ENCODE measurements at regions not wholly inside any gene's neighbourhood (a gene's known extent, or its start where the extent isn't known, plus 50 kb on each side); places are given as distances from the start of the nearest gene placed in this dataset.

GRCh38 chr7:132678656-132679055 is 102.4 kb upstream of the PLXNA4 start:
- TF ChIP-seq, protein P1, sequence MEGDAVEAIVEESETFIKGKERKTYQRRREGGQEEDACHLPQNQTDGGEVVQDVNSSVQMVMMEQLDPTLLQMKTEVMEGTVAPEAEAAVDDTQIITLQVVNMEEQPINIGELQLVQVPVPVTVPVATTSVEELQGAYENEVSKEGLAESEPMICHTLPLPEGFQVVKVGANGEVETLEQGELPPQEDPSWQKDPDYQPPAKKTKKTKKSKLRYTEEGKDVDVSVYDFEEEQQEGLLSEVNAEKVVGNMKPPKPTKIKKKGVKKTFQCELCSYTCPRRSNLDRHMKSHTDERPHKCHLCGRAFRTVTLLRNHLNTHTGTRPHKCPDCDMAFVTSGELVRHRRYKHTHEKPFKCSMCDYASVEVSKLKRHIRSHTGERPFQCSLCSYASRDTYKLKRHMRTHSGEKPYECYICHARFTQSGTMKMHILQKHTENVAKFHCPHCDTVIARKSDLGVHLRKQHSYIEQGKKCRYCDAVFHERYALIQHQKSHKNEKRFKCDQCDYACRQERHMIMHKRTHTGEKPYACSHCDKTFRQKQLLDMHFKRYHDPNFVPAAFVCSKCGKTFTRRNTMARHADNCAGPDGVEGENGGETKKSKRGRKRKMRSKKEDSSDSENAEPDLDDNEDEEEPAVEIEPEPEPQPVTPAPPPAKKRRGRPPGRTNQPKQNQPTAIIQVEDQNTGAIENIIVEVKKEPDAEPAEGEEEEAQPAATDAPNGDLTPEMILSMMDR (IDR thresholded peaks at IDR 0.05) = no peak
- TF ChIP-seq, protein P2, sequence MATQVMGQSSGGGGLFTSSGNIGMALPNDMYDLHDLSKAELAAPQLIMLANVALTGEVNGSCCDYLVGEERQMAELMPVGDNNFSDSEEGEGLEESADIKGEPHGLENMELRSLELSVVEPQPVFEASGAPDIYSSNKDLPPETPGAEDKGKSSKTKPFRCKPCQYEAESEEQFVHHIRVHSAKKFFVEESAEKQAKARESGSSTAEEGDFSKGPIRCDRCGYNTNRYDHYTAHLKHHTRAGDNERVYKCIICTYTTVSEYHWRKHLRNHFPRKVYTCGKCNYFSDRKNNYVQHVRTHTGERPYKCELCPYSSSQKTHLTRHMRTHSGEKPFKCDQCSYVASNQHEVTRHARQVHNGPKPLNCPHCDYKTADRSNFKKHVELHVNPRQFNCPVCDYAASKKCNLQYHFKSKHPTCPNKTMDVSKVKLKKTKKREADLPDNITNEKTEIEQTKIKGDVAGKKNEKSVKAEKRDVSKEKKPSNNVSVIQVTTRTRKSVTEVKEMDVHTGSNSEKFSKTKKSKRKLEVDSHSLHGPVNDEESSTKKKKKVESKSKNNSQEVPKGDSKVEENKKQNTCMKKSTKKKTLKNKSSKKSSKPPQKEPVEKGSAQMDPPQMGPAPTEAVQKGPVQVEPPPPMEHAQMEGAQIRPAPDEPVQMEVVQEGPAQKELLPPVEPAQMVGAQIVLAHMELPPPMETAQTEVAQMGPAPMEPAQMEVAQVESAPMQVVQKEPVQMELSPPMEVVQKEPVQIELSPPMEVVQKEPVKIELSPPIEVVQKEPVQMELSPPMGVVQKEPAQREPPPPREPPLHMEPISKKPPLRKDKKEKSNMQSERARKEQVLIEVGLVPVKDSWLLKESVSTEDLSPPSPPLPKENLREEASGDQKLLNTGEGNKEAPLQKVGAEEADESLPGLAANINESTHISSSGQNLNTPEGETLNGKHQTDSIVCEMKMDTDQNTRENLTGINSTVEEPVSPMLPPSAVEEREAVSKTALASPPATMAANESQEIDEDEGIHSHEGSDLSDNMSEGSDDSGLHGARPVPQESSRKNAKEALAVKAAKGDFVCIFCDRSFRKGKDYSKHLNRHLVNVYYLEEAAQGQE (IDR thresholded peaks at IDR 0.05; ENCODE audit: low read depth, low read length) = no peak
- TF ChIP-seq EP300 (IDR thresholded peaks at IDR 0.05; ENCODE audit: borderline replicate concordance in 1 of 2, low read depth in 1 of 2, low read length in 1 of 2) = no peak
- no peak for TF ChIP-seq POLR2AphosphoS5 (IDR thresholded peaks at IDR 0.05; ENCODE audit: low read depth, low read length)
- TF ChIP-seq NFIC (IDR thresholded peaks at IDR 0.05; ENCODE audit: borderline replicate concordance) = no peak
- TF ChIP-seq TAF1 (IDR thresholded peaks at IDR 0.05; ENCODE audit: borderline replicate concordance, low read depth, low read length) = no peak
- TF ChIP-seq GABPA (IDR thresholded peaks at IDR 0.05; ENCODE audit: low read depth) = no peak
- no peak for TF ChIP-seq MXI1 (IDR thresholded peaks at IDR 0.05; ENCODE audit: low read depth, low read length)
